ENCODE measurements at regions not wholly inside any gene's neighbourhood (a gene's known extent, or its start where the extent isn't known, plus 50 kb on each side); places are given as distances from the start of the nearest gene placed in this dataset.

GRCh38 chr16:73361061-73361460 is 313.1 kb upstream of the ZFHX3 start:
- TF ChIP-seq CTCF (IDR thresholded peaks at IDR 0.05; ENCODE audit: poor library complexity, severe bottlenecking): no peak
- Histone ChIP-seq H3K27ac (ENCODE audit: poor library complexity, severe bottlenecking) (no peak overlapping the region), H3K36me3 (ENCODE audit: low read depth) (no peaks in the 10 kb centered on the region), H3K27me3 (ENCODE audit: insufficient read depth, poor library complexity, severe bottlenecking) (peaks cover 12% of the 10 kb centered on the region), H3K4me3 (ENCODE audit: severe bottlenecking) (no peak overlapping the region), H3K9me3 (ENCODE audit: severe bottlenecking) (no peaks in the 10 kb centered on the region), H3K4me1 (ENCODE audit: insufficient read depth, poor library complexity, severe bottlenecking) (no peaks in the 10 kb centered on the region)
- no peak for ATAC-seq (ENCODE audit: low read depth)
- DNase-seq (ENCODE audit: low spot score): no peak

DNA sequence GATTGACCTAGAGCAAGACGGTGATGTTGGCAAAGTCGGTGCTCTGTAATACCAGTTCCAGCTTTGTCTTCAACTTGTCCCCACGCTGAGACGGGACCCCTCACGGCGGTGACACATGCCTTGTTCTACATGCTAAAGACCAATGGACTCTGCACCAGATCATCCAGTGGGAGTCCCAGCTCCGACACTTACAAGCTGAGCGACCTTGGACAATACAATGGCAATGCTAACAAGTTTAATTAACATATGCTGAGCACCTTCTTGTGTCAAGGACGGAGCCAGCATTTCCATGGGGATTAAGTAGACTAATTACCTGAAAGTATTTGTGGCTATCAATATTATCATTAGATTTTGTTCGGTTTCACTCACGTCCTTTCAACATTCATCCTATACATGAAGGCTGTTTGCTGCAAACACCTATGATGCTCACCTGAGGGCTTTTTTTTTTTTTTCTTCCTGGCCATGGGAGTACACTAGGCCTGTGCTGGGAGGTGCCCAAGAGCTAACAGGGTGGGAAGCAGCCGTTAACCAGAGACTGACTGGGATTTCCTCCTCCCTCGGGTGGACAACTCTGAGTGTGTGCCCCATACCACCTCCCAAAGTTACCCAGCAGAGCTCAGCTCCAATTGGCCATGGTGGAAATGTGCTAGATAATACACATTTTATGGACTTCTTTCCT is 308.6 kb upstream of the ZFHX3 start:
- Histone ChIP-seq H3K4me1 (ENCODE audit: insufficient read depth, poor library complexity, severe bottlenecking) (no peaks in the 10 kb centered on the region), H3K27ac (ENCODE audit: poor library complexity, severe bottlenecking) (no peak overlapping the region), H3K27me3 (ENCODE audit: insufficient read depth, poor library complexity, severe bottlenecking) (peaks cover 38% of the 10 kb centered on the region), H3K4me3 (ENCODE audit: severe bottlenecking) (no peak overlapping the region), H3K36me3 (ENCODE audit: low read depth) (no peaks in the 10 kb centered on the region), H3K9me3 (ENCODE audit: severe bottlenecking) (no peaks in the 10 kb centered on the region)
- ATAC-seq (ENCODE audit: low read depth): no peak
- DNase-seq (ENCODE audit: low spot score): no peak
- TF ChIP-seq CTCF (IDR thresholded peaks at IDR 0.05; ENCODE audit: poor library complexity, severe bottlenecking): no peak

DNA sequence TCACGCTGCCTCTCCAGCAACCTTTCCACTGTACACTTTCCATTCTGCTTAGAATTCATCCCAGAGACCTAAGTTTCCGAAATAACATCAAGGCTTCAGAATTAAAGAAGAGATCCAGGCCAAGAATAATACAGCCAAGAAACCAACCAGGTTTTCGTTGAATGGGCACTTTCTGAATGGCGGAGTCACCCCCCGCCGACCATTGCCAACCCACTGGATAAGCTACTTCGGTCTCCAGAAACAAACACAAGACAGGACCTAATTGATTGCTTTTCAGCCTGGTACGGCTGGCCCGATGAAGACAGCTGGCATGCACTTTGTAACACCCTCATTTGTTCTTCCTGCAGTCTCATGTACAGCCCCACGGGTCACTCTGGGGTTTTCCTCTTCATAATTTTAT is 308.1 kb upstream of the ZFHX3 start:
- Histone ChIP-seq H3K9me3 (ENCODE audit: severe bottlenecking) (no peaks in the 10 kb centered on the region), H3K27ac (ENCODE audit: poor library complexity, severe bottlenecking) (no peak overlapping the region), H3K36me3 (ENCODE audit: low read depth) (no peaks in the 10 kb centered on the region), H3K4me1 (ENCODE audit: insufficient read depth, poor library complexity, severe bottlenecking) (no peaks in the 10 kb centered on the region), H3K27me3 (ENCODE audit: insufficient read depth, poor library complexity, severe bottlenecking) (peaks cover 38% of the 10 kb centered on the region), H3K4me3 (ENCODE audit: severe bottlenecking) (no peak overlapping the region)
- DNase-seq (ENCODE audit: low spot score): no peak
- no peak for TF ChIP-seq CTCF (IDR thresholded peaks at IDR 0.05; ENCODE audit: poor library complexity, severe bottlenecking)
- no peak for ATAC-seq (ENCODE audit: low read depth)

GRCh38 chr16:73354434-73354833 is 306.5 kb upstream of the ZFHX3 start:
- Histone ChIP-seq H3K4me1 (ENCODE audit: insufficient read depth, poor library complexity, severe bottlenecking) (no peaks in the 10 kb centered on the region), H3K9me3 (ENCODE audit: severe bottlenecking) (no peaks in the 10 kb centered on the region), H3K4me3 (ENCODE audit: severe bottlenecking) (no peak overlapping the region), H3K27me3 (ENCODE audit: insufficient read depth, poor library complexity, severe bottlenecking) (peaks cover 45% of the 10 kb centered on the region), H3K27ac (ENCODE audit: poor library complexity, severe bottlenecking) (no peak overlapping the region), H3K36me3 (ENCODE audit: low read depth) (no peaks in the 10 kb centered on the region)
- TF ChIP-seq CTCF (IDR thresholded peaks at IDR 0.05; ENCODE audit: poor library complexity, severe bottlenecking): no peak
- DNase-seq (ENCODE audit: low spot score) (no peak), ATAC-seq (ENCODE audit: low read depth) (no peak)

DNA sequence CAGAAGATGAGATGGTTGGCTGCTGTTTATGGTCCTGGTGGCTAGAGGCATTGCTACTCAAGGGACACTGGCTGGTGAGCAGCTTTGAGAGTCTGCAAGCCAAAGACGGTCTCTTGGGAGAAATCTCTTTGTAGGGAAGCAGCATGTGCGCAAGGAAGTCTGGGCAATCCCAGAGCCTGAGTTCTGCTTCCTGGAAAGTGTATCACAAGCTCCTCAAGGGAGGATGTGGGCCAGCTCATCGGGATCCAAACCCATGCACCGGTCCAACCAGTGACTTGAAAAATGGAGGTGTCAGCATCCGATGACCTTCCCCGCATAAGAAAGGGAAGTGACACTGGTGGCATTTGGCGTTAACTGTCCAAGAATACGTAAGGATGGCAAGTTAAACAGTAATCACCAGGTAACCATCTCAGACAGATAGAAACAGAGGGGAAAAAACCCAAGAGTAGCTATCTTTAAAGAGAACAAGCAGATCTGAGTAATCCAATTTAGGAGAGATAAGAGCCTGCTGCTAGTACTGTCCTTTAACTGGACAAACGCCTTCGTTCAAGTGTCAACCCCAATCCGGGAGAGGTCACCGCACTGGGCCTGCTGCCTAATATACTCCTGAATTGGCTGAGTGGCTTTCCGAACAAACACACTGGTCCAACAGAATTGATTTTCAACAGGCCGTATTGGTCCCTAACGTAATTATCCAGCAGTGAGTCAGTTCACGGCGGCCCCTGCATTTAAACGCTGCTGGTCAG is 303.0 kb upstream of the ZFHX3 start:
- Histone ChIP-seq H3K4me1 (ENCODE audit: insufficient read depth, poor library complexity, severe bottlenecking) (no peaks in the 10 kb centered on the region), H3K36me3 (ENCODE audit: low read depth) (no peaks in the 10 kb centered on the region), H3K9me3 (ENCODE audit: severe bottlenecking) (no peaks in the 10 kb centered on the region), H3K27ac (ENCODE audit: poor library complexity, severe bottlenecking) (no peak overlapping the region), H3K27me3 (ENCODE audit: insufficient read depth, poor library complexity, severe bottlenecking) (peaks cover 40% of the 10 kb centered on the region), H3K4me3 (ENCODE audit: severe bottlenecking) (no peak overlapping the region)
- TF ChIP-seq CTCF (IDR thresholded peaks at IDR 0.05; ENCODE audit: poor library complexity, severe bottlenecking): no peak
- ATAC-seq (ENCODE audit: low read depth): no peak
- DNase-seq (ENCODE audit: low spot score): no peak
